ENCODE measurements at regions not wholly inside any gene's neighbourhood (a gene's known extent, or its start where the extent isn't known, plus 50 kb on each side); places are given as distances from the start of the nearest gene placed in this dataset. TPM values are rescaled to one million over a fixed set of nuclear protein-coding genes. Genes with fewer than 3 reads are reported as not detected.

- H3K9me3 Mint-ChIP-seq (ENCODE audit: unreplicated experiment), result no peaks in the 10 kb centered on the region
- no TSS peak for BruUV-seq (replicated peaks)
- H3K27me3 Mint-ChIP-seq (ENCODE audit: insufficient read depth, unreplicated experiment), result peaks cover 37% of the 10 kb centered on the region
- H3K4me3 Mint-ChIP-seq (ENCODE audit: unreplicated experiment), result no peak overlapping the region
- intact Hi-C loops (cut with micrococcal nuclease), result no loop called here
- TF ChIP-seq CTCF (IDR thresholded peaks at IDR 0.05; ENCODE audit: unreplicated experiment), result no peak
- no peak for DNase-seq (ENCODE audit: unreplicated experiment)
- H3K27ac Mint-ChIP-seq (ENCODE audit: low read depth, unreplicated experiment), result no peak overlapping the region
- CTCF ChIA-PET, result no interaction called here
- peaks cover 2% of the 10 kb centered on the region for H3K4me1 Mint-ChIP-seq (ENCODE audit: insufficient read depth, unreplicated experiment)
- POLR2A ChIA-PET, result interaction anchor here (0.7 kb wide), 1 partner anchor 53 kb away, joined by 3 read pairs; no protein-coding TSS in a partner anchor
- H3K36me3 Mint-ChIP-seq (ENCODE audit: insufficient read depth, unreplicated experiment), result no peaks in the 10 kb centered on the region
These were observed 53.4 kb upstream of the GJB5 start for GRCh38 chr1:34701326-34702060.

Small RNAs in the stretch of these regions (microRNA-seq; reads per million reads assigned to microRNA genes)
- gene MIR552, result not detected

Measured in MCF 10A (cell line).